Activated naive CD8-positive, alpha-beta T cell treated with anti-CD3 and anti-CD28 coated beads, Interleukin-2, amount 10 ng/mL, durations not matched to agents 7 days and 5 days (primary cell): ENCODE measurements at regions not wholly inside any gene's neighbourhood (a gene's known extent, or its start where the extent isn't known, plus 50 kb on each side); places are given as distances from the start of the nearest gene placed in this dataset.
"Not testable (repeated sequence)": the region's sequence is repeated elsewhere in the genome, so short reads cannot be mapped to it uniquely, and the experiment has no call there.

Experiments
- ATAC-seq: fragments of 150-1000 bp; cut with Tn5 transposase; one replicate; pipeline ENCODE4 v1.10.0; 2021; ENCODE audit warnings: low read depth, moderate library complexity
- POLR2A ChIA-PET: fragments of 350-600 bp; sonication (Branson Sonifier 250); formaldehyde crosslinking; loops from one replicate; lab custom pipeline; 2021; ENCODE audit warnings: antibody characterized with exemption; lab: Charles Lee
- DNase-seq: peaks from one replicate; pipeline ENCODE4 v3.0.0; 2021
- H3K27ac Mint-ChIP-seq: one replicate; pipeline ENCODE4 v1.8.0; 2022; ENCODE audit warnings: mild to moderate bottlenecking, mixed read lengths
- H3K27me3 Mint-ChIP-seq: one replicate; pipeline ENCODE4 v1.8.0; 2022; ENCODE audit warnings: mild to moderate bottlenecking, moderate library complexity, mixed read lengths
- H3K36me3 Mint-ChIP-seq: one replicate; pipeline ENCODE4 v1.8.0; 2021; ENCODE audit warnings: mild to moderate bottlenecking, mixed read lengths
- H3K4me1 Mint-ChIP-seq: one replicate; pipeline ENCODE4 v1.8.0; 2021; ENCODE audit warnings: mixed read lengths
- H3K4me3 Mint-ChIP-seq: one replicate; pipeline ENCODE4 v1.8.0; 2022; ENCODE audit warnings: mild to moderate bottlenecking, moderate library complexity, mixed read lengths
- H3K9me3 Mint-ChIP-seq: one replicate; pipeline ENCODE4 v1.8.0; 2021; ENCODE audit warnings: mixed read lengths

DNA sequence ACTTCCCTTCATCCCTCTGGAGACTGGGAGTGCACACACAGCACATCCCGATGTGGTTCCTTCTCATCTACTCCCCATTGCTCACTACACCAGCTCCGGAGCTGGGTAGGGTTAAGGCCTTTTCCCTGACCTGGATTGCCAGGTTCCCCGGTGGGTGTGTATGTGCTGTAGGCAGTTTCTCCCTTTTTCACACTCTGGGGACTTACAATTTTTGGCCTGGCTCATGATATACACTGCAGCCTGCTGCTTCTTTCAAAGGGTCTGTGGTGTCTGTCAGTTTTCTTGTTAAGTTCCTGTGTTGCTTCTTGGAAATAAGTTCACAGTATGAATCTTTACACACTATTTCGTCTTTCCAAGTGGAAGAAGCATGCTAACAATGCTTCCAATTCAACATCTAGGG is 405.5 kb downstream of the UTRN start:
- Mint-ChIP-seq H3K27me3 (no peaks in the 10 kb centered on the region), H3K4me1 (peaks cover 14% of the 10 kb centered on the region), H3K4me3 (no peak overlapping the region), H3K27ac (no peak overlapping the region), H3K9me3 (peaks cover 27% of the 10 kb centered on the region), H3K36me3 (peaks cover 65% of the 10 kb centered on the region)
- ATAC-seq (no peak), DNase-seq (no peak)
- POLR2A ChIA-PET, result no interaction called here

DNA sequence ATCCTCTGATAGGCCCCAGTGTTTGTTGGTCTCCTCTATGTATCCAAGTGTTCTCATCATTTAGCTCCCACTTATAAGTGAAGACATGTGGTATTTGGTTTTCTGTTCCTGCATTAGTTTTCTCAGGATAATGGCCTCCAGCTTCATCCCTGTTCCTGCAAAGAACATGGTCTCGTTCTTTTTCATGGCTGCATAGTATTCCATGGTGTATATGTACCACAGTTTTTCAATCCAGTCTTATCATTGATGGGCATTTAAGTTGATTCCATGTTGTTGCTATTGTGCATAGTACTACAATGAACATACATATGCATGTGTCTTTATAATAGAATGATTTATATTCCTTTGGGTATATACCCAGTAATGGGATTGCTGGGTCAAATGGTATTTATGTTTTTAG is 406.9 kb downstream of the UTRN start:
- H3K36me3 Mint-ChIP-seq, result peaks cover 52% of the 10 kb centered on the region
- POLR2A ChIA-PET, ATAC-seq, H3K27ac Mint-ChIP-seq, DNase-seq, H3K27me3 Mint-ChIP-seq, H3K4me3 Mint-ChIP-seq: not testable (repeated sequence)
- H3K4me1 Mint-ChIP-seq, result peaks cover 19% of the 10 kb centered on the region
- peaks cover 16% of the 10 kb centered on the region for H3K9me3 Mint-ChIP-seq

- no peak overlapping the region for H3K4me3 Mint-ChIP-seq
- peaks cover 34% of the 10 kb centered on the region for H3K36me3 Mint-ChIP-seq
- POLR2A ChIA-PET, result no interaction called here
- no peak for DNase-seq
- peaks cover 22% of the 10 kb centered on the region for H3K4me1 Mint-ChIP-seq
- H3K9me3 Mint-ChIP-seq, result peaks cover 10% of the 10 kb centered on the region
- no peak overlapping the region for H3K27ac Mint-ChIP-seq
- no peaks in the 10 kb centered on the region for H3K27me3 Mint-ChIP-seq
- no peak for ATAC-seq
Observed at GRCh38 chr6:144695858-144696533, 410.9 kb downstream of the UTRN start.

- H3K4me1 Mint-ChIP-seq, result peaks cover 22% of the 10 kb centered on the region
- POLR2A ChIA-PET, result no interaction called here
Observed at GRCh38 chr6:144696610-144697368, 411.7 kb downstream of the UTRN start.

GRCh38 chr6:144697369-144697760 is 412.2 kb downstream of the UTRN start:
- Mint-ChIP-seq H3K36me3 (peaks cover 22% of the 10 kb centered on the region), H3K4me1 (peaks cover 22% of the 10 kb centered on the region), H3K4me3 (no peak overlapping the region), H3K27me3 (no peaks in the 10 kb centered on the region), H3K27ac (no peak overlapping the region), H3K9me3 (peaks cover 3% of the 10 kb centered on the region)
- POLR2A ChIA-PET, result no interaction called here
- ATAC-seq (no peak), DNase-seq (no peak)

More at GRCh38 chr6:144696610-144697368, 411.7 kb downstream of the UTRN start:
- peaks cover 7% of the 10 kb centered on the region for H3K9me3 Mint-ChIP-seq
- no peak overlapping the region for H3K27ac Mint-ChIP-seq
- no peak overlapping the region for H3K4me3 Mint-ChIP-seq
- ATAC-seq, result no peak
- no peak for DNase-seq
- H3K27me3 Mint-ChIP-seq, result no peaks in the 10 kb centered on the region
- H3K36me3 Mint-ChIP-seq, result peaks cover 27% of the 10 kb centered on the region

- DNase-seq, result no peak
- H3K9me3 Mint-ChIP-seq, result no peaks in the 10 kb centered on the region
- H3K4me1 Mint-ChIP-seq, result peaks cover 22% of the 10 kb centered on the region
- H3K36me3 Mint-ChIP-seq, result peaks cover 17% of the 10 kb centered on the region
- H3K4me3 Mint-ChIP-seq, result no peak overlapping the region
- no peak overlapping the region for H3K27ac Mint-ChIP-seq
- H3K27me3 Mint-ChIP-seq, result no peaks in the 10 kb centered on the region
- POLR2A ChIA-PET, result no interaction called here
- ATAC-seq, result no peak
Observed at GRCh38 chr6:144697801-144698200, 412.7 kb downstream of the UTRN start.

DNA sequence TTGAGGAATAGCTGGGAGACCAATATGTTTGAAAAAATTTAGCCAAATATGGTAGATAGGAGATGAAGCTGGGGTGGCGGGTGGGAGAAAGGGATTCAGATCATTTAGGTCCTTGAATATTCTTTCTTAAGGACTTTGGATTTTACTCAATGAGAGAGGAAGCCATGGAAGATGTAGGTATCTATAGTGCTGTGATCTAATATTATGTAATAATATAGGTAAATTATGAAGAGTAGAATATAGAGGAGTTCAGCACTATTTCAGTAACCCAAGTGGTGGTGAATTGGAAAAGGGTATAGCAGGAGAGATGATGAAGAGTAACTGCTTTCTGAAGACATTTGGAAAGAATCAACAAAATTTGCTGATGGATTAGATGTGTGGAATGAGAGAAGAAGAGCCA is 417.6 kb downstream of the UTRN start:
- peaks cover 1% of the 10 kb centered on the region for H3K4me1 Mint-ChIP-seq
- POLR2A ChIA-PET, result no interaction called here
- H3K4me3 Mint-ChIP-seq, result no peak overlapping the region
- no peak for ATAC-seq
- no peak for DNase-seq
- H3K9me3 Mint-ChIP-seq, result peaks cover 2% of the 10 kb centered on the region
- no peaks in the 10 kb centered on the region for H3K27me3 Mint-ChIP-seq
- H3K27ac Mint-ChIP-seq, result no peak overlapping the region
- peaks cover 11% of the 10 kb centered on the region for H3K36me3 Mint-ChIP-seq

- Mint-ChIP-seq H3K9me3 (no peaks in the 10 kb centered on the region), H3K27ac (no peak overlapping the region), H3K4me3 (no peak overlapping the region), H3K27me3 (no peaks in the 10 kb centered on the region), H3K36me3 (peaks cover 9% of the 10 kb centered on the region), H3K4me1 (peaks cover 3% of the 10 kb centered on the region)
- POLR2A ChIA-PET, result no interaction called here
- DNase-seq (no peak), ATAC-seq (no peak)
Observed at GRCh38 chr6:144710207-144710606, 425.1 kb downstream of the UTRN start.

DNA sequence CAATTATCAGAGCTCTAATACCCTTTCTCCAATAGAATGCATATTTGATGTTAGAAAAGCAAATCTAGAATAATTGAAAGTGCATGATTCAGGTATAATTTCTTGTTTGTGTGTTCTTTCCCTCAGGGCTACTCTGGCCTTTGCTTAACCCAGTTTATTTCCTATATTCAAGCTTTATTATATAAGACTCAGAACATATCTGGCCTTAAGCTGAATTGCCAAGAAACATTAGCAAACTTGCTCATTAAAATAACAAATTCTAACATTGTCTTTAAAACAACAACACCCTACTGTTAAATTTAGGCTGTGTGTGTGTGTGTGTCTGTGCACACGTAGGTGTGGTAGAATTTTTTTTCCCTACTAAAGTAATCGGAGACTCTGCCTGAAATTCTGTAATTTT is 426.5 kb downstream of the UTRN start:
- Mint-ChIP-seq H3K27me3 (no peaks in the 10 kb centered on the region), H3K9me3 (no peaks in the 10 kb centered on the region), H3K27ac (no peak overlapping the region), H3K4me1 (peaks cover 5% of the 10 kb centered on the region), H3K36me3 (peaks cover 9% of the 10 kb centered on the region), H3K4me3 (no peak overlapping the region)
- POLR2A ChIA-PET, result no interaction called here
- no peak for DNase-seq
- no peak for ATAC-seq

GRCh38 chr6:144712541-144712940 is 427.4 kb downstream of the UTRN start:
- no peaks in the 10 kb centered on the region for H3K27me3 Mint-ChIP-seq
- ATAC-seq, result no peak
- POLR2A ChIA-PET, result no interaction called here

GRCh38 chr6:144714021-144714712 is 429.0 kb downstream of the UTRN start:
- peaks cover 11% of the 10 kb centered on the region for H3K4me1 Mint-ChIP-seq
- POLR2A ChIA-PET, result no interaction called here
- DNase-seq (no peak), ATAC-seq (no peak)
- no peak overlapping the region for H3K27ac Mint-ChIP-seq
- H3K9me3 Mint-ChIP-seq, result no peaks in the 10 kb centered on the region
- H3K4me3 Mint-ChIP-seq, result no peak overlapping the region
- H3K36me3 Mint-ChIP-seq, result peaks cover 16% of the 10 kb centered on the region
- H3K27me3 Mint-ChIP-seq, result no peaks in the 10 kb centered on the region

More at GRCh38 chr6:144712541-144712940, 427.4 kb downstream of the UTRN start:
- Mint-ChIP-seq H3K4me1 (peaks cover 5% of the 10 kb centered on the region), H3K36me3 (peaks cover 11% of the 10 kb centered on the region), H3K27ac (no peak overlapping the region), H3K9me3 (no peaks in the 10 kb centered on the region), H3K4me3 (no peak overlapping the region)
- DNase-seq, result no peak

DNA sequence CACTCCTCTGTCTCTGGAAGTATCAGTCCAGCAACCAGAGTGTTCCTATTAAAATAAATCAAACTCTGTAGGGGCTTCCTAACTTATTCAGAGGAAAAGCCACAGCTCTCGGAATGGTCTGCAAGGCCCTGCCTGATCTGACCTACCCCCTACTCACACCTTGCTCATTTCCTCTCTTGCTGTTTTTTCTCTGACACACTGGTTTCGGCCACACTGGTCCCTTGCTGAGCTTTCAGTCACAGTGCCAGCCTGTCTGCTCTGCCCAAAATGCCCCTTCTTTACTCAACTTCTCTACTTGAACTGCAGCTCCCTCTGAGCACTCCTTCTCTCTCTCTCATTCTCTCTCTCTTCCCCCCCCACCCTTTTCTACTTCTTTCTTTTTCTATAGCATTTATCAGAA is 430.2 kb downstream of the UTRN start:
- no peak for DNase-seq
- ATAC-seq, result no peak
- Mint-ChIP-seq H3K9me3 (no peaks in the 10 kb centered on the region), H3K4me3 (no peak overlapping the region), H3K36me3 (peaks cover 24% of the 10 kb centered on the region), H3K27me3 (no peaks in the 10 kb centered on the region), H3K4me1 (peaks cover 19% of the 10 kb centered on the region), H3K27ac (no peak overlapping the region)
- POLR2A ChIA-PET, result no interaction called here

- DNase-seq (no peak), ATAC-seq (no peak)
- H3K4me1 Mint-ChIP-seq, result peaks cover 33% of the 10 kb centered on the region
- peaks cover 2% of the 10 kb centered on the region for H3K9me3 Mint-ChIP-seq
- H3K4me3 Mint-ChIP-seq, result no peak overlapping the region
- H3K36me3 Mint-ChIP-seq, result peaks cover 33% of the 10 kb centered on the region
- POLR2A ChIA-PET, result no interaction called here
- H3K27me3 Mint-ChIP-seq, result no peaks in the 10 kb centered on the region
- H3K27ac Mint-ChIP-seq, result no peak overlapping the region
Observed at GRCh38 chr6:144718431-144718830, 433.3 kb downstream of the UTRN start.
